Endothelial cell of umbilical vein (primary cell): ENCODE measurements at regions not wholly inside any gene's neighbourhood (a gene's known extent, or its start where the extent isn't known, plus 50 kb on each side); places are given as distances from the start of the nearest gene placed in this dataset.

Source experiments
- BruUV-seq: library from RNA; stranded (reverse); fragments of 400-500 nt; replicated peaks from 2 replicates; lab custom pipeline; 2021; lab: Mats Ljungman, UMichigan
- CTCF ChIA-PET: fragments of 300-600, 350-600 bp; sonication (Branson Sonifier 250); formaldehyde crosslinking; loops from one replicate; lab custom pipeline; 2021; ENCODE audit warnings: antibody characterized with exemption, inconsistent platforms; lab: Charles Lee
- POLR2A ChIA-PET: fragments of 300-600, 350-600 bp; sonication (Branson Sonifier 250); formaldehyde crosslinking; loops from one replicate; lab custom pipeline; 2021; ENCODE audit warnings: antibody characterized with exemption, inconsistent platforms; lab: Charles Lee
- DNase-seq: peaks from one replicate; pipeline ENCODE4 v3.0.0-alpha.2; 2011; ENCODE audit warnings: low read depth, low spot score
- FAIRE-seq: peaks from 2 replicates; lab custom pipeline; 2011; peaks lifted over from hg19 to GRCh38; lab: Jason Lieb, UNC
- H2AFZ ChIP-seq: 2 replicates; pipeline ENCODE4 v1.6.0; 2012; ENCODE audit warnings: low read depth, low read length, control low read depth, inconsistent platforms
- H3K27ac ChIP-seq: 2 replicates; pipeline ENCODE4 v1.5.1; 2011; ENCODE audit warnings: low read depth, mild to moderate bottlenecking, control low read depth, low read length, moderate library complexity; ENCODE audit not compliant: insufficient read depth
- H3K27me3 ChIP-seq, 2 experiments: 2 replicates each; pipeline versions ENCODE4 v1.6.0 to v1.6.1; 2011; ENCODE audit warnings: low read length in 2 of 2, mixed read lengths in 1 of 2; ENCODE audit not compliant: control insufficient read depth in 2 of 2, insufficient read depth in 2 of 2
- H3K36me3 ChIP-seq, 2 experiments: 2 replicates in 1 of 2; 3 replicates in 1 of 2; pipeline ENCODE4 v1.5.1; 2011; ENCODE audit warnings: low read length in 2 of 2, mild to moderate bottlenecking in 1 of 2, moderate library complexity in 1 of 2; ENCODE audit not compliant: control insufficient read depth in 2 of 2, insufficient read depth in 2 of 2; ENCODE audit errors: extremely low read depth in 1 of 2
- H3K4me1 ChIP-seq: 3 replicates; pipeline ENCODE4 v1.5.1; 2011; ENCODE audit warnings: mild to moderate bottlenecking, low read length; ENCODE audit not compliant: control insufficient read depth, insufficient read depth; ENCODE audit errors: extremely low read depth
- H3K4me2 ChIP-seq: 2 replicates; pipeline ENCODE4 v1.6.1; 2011; ENCODE audit warnings: low read length, control low read depth, mixed read lengths; ENCODE audit not compliant: insufficient read depth
- H3K4me3 ChIP-seq, 3 experiments: fragments of 200-600 bp in 1 of 3; sonication (generic), shearing (Covaris generic) in 1 of 3; replicated peaks in 1 of 3; 2 replicates each; pipeline ENCODE4 v1.5.1; 2011 to 2016; ENCODE audit warnings: control low read depth in 3 of 3, low read length in 3 of 3, mild to moderate bottlenecking in 2 of 3, inconsistent platforms in 1 of 3, low read depth in 1 of 3, moderate library complexity in 1 of 3; ENCODE audit not compliant: insufficient read depth in 1 of 3
- H3K79me2 ChIP-seq: 2 replicates; pipeline ENCODE4 v1.6.0; 2012; ENCODE audit warnings: low read length, inconsistent platforms; ENCODE audit not compliant: control insufficient read depth, insufficient read depth
- H3K9ac ChIP-seq: replicated peaks from 2 replicates; pipeline ENCODE3; 2011; ENCODE audit warnings: low read length, control low read depth; ENCODE audit not compliant: insufficient read depth; ENCODE audit errors: extremely low read depth
- H3K9me1 ChIP-seq: replicated peaks from 3 replicates; pipeline ENCODE4 v1.6.0; 2011; ENCODE audit warnings: mild to moderate bottlenecking, low read length; ENCODE audit not compliant: control insufficient read depth, insufficient read depth; ENCODE audit errors: extremely low read depth
- H3K9me3 ChIP-seq: replicated peaks from 2 replicates; pipeline ENCODE4 v1.5.1; 2012; ENCODE audit warnings: low read length, inconsistent platforms; ENCODE audit not compliant: control insufficient read depth, insufficient read depth
- H4K20me1 ChIP-seq: replicated peaks from 2 replicates; pipeline ENCODE3; 2011; ENCODE audit warnings: mild to moderate bottlenecking, low read length; ENCODE audit not compliant: control insufficient read depth, insufficient read depth; ENCODE audit errors: extremely low read depth
- CTCF ChIP-seq, 2 donors: IDR thresholded peaks; 1 replicate in 1 of 2; 2 replicates in 1 of 2; pipeline ENCODE4 v1.5.1; 2011; ENCODE audit warnings: low read length in 2 of 2, mild to moderate bottlenecking in 2 of 2, moderate library complexity in 2 of 2, control low read depth in 1 of 2, inconsistent platforms in 1 of 2, low read depth in 1 of 2; ENCODE audit not compliant: insufficient read depth in 1 of 2; ENCODE audit errors: extremely low read depth in 1 of 2
- EZH2 ChIP-seq: IDR thresholded peaks from 2 replicates; pipeline ENCODE4 v1.6.1; 2012; ENCODE audit warnings: borderline replicate concordance, low read depth, mild to moderate bottlenecking, moderate library complexity, low read length, inconsistent platforms; ENCODE audit not compliant: severe bottlenecking
- FOS ChIP-seq: IDR thresholded peaks from 2 replicates; pipeline ENCODE4 v1.6.1; 2011; ENCODE audit warnings: mild to moderate bottlenecking, low read length, moderate library complexity, borderline replicate concordance; ENCODE audit not compliant: insufficient read depth
- GATA2 ChIP-seq: IDR thresholded peaks from 2 replicates; pipeline ENCODE4 v1.7.0; 2011; ENCODE audit warnings: low read depth, mild to moderate bottlenecking, moderate library complexity, mixed read lengths, low read length; ENCODE audit not compliant: insufficient read length, insufficient read depth
- JUN ChIP-seq: IDR thresholded peaks from 2 replicates; pipeline ENCODE4 v1.6.1; 2011; ENCODE audit warnings: borderline replicate concordance, low read depth; ENCODE audit not compliant: insufficient read length, insufficient read depth
- MAX ChIP-seq: IDR thresholded peaks from 2 replicates; pipeline ENCODE4 v1.6.1; 2011; ENCODE audit not compliant: insufficient read depth, insufficient read length
- MYC ChIP-seq: IDR thresholded peaks from one replicate; pipeline ENCODE4 v1.6.1; 2011; ENCODE audit warnings: mild to moderate bottlenecking, low read depth, low read length
- POLR2A ChIP-seq: IDR thresholded peaks from 2 replicates; pipeline ENCODE4 v1.6.1; 2012; ENCODE audit warnings: low read depth, mild to moderate bottlenecking, control low read depth, low read length
- POLR2AphosphoS5 ChIP-seq: IDR thresholded peaks from 2 replicates; pipeline ENCODE4 v1.6.1; 2012; ENCODE audit warnings: low read depth, mild to moderate bottlenecking, control low read depth, low read length, moderate library complexity; ENCODE audit not compliant: insufficient read depth
- dilution Hi-C: fragments of 300-500 bp; cut with MboI; formaldehyde crosslinking; loops from one replicate; pipeline ENCODE4 v1.15.0; 2019; ENCODE audit warnings: low sequenced_read_pairs; ENCODE audit not compliant: extremely low pct_ligation_motif_present
- intact Hi-C: fragments of 100-400 bp; cut with micrococcal nuclease; formaldehyde crosslinking; loops from one replicate; pipeline ENCODE4 v1.10.0; 2022

GRCh38 chr6:139912735-139913400 is 538.4 kb upstream of the CITED2 start:
- Histone ChIP-seq H3K27ac (no peak overlapping the region), H3K9me1 (no peaks in the 10 kb centered on the region), H3K4me1 (no peaks in the 10 kb centered on the region), H3K9ac (no peak overlapping the region), H3K27me3 (no peaks in the 10 kb centered on the region), H3K79me2 (no peaks in the 10 kb centered on the region), H3K4me3 (no peak overlapping the region), H4K20me1 (no peaks in the 10 kb centered on the region), H3K4me2 (no peak overlapping the region), H2AFZ (no peak overlapping the region), H3K36me3 (no peaks in the 10 kb centered on the region), H3K9me3 (no peaks in the 10 kb centered on the region)
- intact Hi-C loops (no loop called here), dilution Hi-C loops (no loop called here)
- POLR2A ChIA-PET = no interaction called here
- no peak for DNase-seq
- CTCF ChIA-PET = interaction anchor here (0.9 kb wide), 1 partner anchor 30 kb away, joined by 3 read pairs; no protein-coding TSS in a partner anchor
- TF ChIP-seq EZH2 (no peak), MYC (no peak), MAX (no peak), JUN (no peak)
- no peak for FAIRE-seq
- no TSS peak for BruUV-seq

GRCh38 chr6:139909992-139910391 is 535.5 kb upstream of the CITED2 start:
- H3K4me1 ChIP-seq = no peaks in the 10 kb centered on the region
- BruUV-seq = no TSS peak
- POLR2A ChIA-PET = no interaction called here

More at GRCh38 chr6:139909992-139910391, 535.5 kb upstream of the CITED2 start:
- DNase-seq = peak; percentile 16
- dilution Hi-C loops (no loop called here), intact Hi-C loops (no loop called here)
- Histone ChIP-seq H3K9me1 (no peaks in the 10 kb centered on the region), H3K27ac (no peak overlapping the region), H3K36me3 (no peaks in the 10 kb centered on the region), H4K20me1 (no peaks in the 10 kb centered on the region), H3K4me3 (no peak overlapping the region), H3K79me2 (no peaks in the 10 kb centered on the region), H3K9ac (no peak overlapping the region), H3K9me3 (no peaks in the 10 kb centered on the region), H3K4me2 (no peak overlapping the region), H2AFZ (no peak overlapping the region), H3K27me3 (no peaks in the 10 kb centered on the region)
- no peak for TF ChIP-seq POLR2AphosphoS5
- TF ChIP-seq POLR2A = no peak
- TF ChIP-seq EZH2 = no peak
- no peak for TF ChIP-seq FOS
- no peak for TF ChIP-seq GATA2
- no peak for TF ChIP-seq CTCF (IDR thresholded peaks at IDR 0.05; ENCODE audit: extremely low read depth in 1 of 2, insufficient read depth in 1 of 2, low read depth in 1 of 2, low read length in 2 of 2)
- no peak for TF ChIP-seq MYC
- TF ChIP-seq JUN = no peak
- TF ChIP-seq MAX = no peak
- CTCF ChIA-PET = interaction anchor here (0.6 to 1.3 kb wide), 4 partner anchors 13 to 540 kb away, joined by 3 to 4 read pairs (median 3); no protein-coding TSS in a partner anchor
- FAIRE-seq = no peak
